ENCODE measurements at regions not wholly inside any gene's neighbourhood (a gene's known extent, or its start where the extent isn't known, plus 50 kb on each side); places are given as distances from the start of the nearest gene placed in this dataset.
"Not testable (repeated sequence)": the region's sequence is repeated elsewhere in the genome, so short reads cannot be mapped to it uniquely, and the experiment has no call there.

GRCh38 chr7:67453580-67454380 is 457.1 kb downstream of the TYW1 start:
- H3K4me3 ChIP-seq (ENCODE audit: low read length) = no peak overlapping the region
- TF ChIP-seq ZNF274 (IDR thresholded peaks at IDR 0.05; ENCODE audit: low read depth, low read length) = no peak

GRCh38 chr7:67455508-67455907 is 458.9 kb downstream of the TYW1 start:
- H3K4me3 ChIP-seq (ENCODE audit: low read length) = no peak overlapping the region
- no peak for TF ChIP-seq ZNF274 (IDR thresholded peaks at IDR 0.05; ENCODE audit: low read depth, low read length)

GRCh38 chr7:67462781-67463191 is 466.2 kb downstream of the TYW1 start:
- no peak for TF ChIP-seq ZNF274 (IDR thresholded peaks at IDR 0.05; ENCODE audit: low read depth, low read length)
- no peak overlapping the region for H3K4me3 ChIP-seq (ENCODE audit: low read length)

GRCh38 chr7:67463316-67463715 is 466.7 kb downstream of the TYW1 start:
- no peak for TF ChIP-seq ZNF274 (IDR thresholded peaks at IDR 0.05; ENCODE audit: low read depth, low read length)
- H3K4me3 ChIP-seq (ENCODE audit: low read length) = no peak overlapping the region

GRCh38 chr7:67463983-67464382 is 467.4 kb downstream of the TYW1 start:
- TF ChIP-seq ZNF274 (IDR thresholded peaks at IDR 0.05; ENCODE audit: low read depth, low read length) = no peak
- H3K4me3 ChIP-seq (ENCODE audit: low read length) = no peak overlapping the region

GRCh38 chr7:67466109-67466508 is 469.5 kb downstream of the TYW1 start:
- no peak for TF ChIP-seq ZNF274 (IDR thresholded peaks at IDR 0.05; ENCODE audit: low read depth, low read length)
- H3K4me3 ChIP-seq (ENCODE audit: low read length) = no peak overlapping the region

- TF ChIP-seq ZNF274 (IDR thresholded peaks at IDR 0.05; ENCODE audit: low read depth, low read length) = no peak
- H3K4me3 ChIP-seq (ENCODE audit: low read length) = no peak overlapping the region
Measured at GRCh38 chr7:67470256-67470751, 473.7 kb downstream of the TYW1 start.

- H3K4me3 ChIP-seq (ENCODE audit: low read length) = no peak overlapping the region
Measured at GRCh38 chr7:67475293-67475692, 478.7 kb downstream of the TYW1 start.

GRCh38 chr7:67478066-67478465 is 481.4 kb downstream of the TYW1 start:
- no peak for TF ChIP-seq ZNF274 (IDR thresholded peaks at IDR 0.05; ENCODE audit: low read depth, low read length)

More at GRCh38 chr7:67475293-67475692, 478.7 kb downstream of the TYW1 start:
- no peak for TF ChIP-seq ZNF274 (IDR thresholded peaks at IDR 0.05; ENCODE audit: low read depth, low read length)

GRCh38 chr7:67484244-67484751 is 487.7 kb downstream of the TYW1 start:
- no peak for TF ChIP-seq ZNF274 (IDR thresholded peaks at IDR 0.05; ENCODE audit: low read depth, low read length)
- no peak overlapping the region for H3K4me3 ChIP-seq (ENCODE audit: low read length)

More at GRCh38 chr7:67478066-67478465, 481.4 kb downstream of the TYW1 start:
- no peak overlapping the region for H3K4me3 ChIP-seq (ENCODE audit: low read length)

GRCh38 chr7:67486401-67486800 is 489.8 kb downstream of the TYW1 start:
- TF ChIP-seq ZNF274 (IDR thresholded peaks at IDR 0.05; ENCODE audit: low read depth, low read length) = no peak

GRCh38 chr7:67487316-67487715 is 490.7 kb downstream of the TYW1 start:
- no peak for TF ChIP-seq ZNF274 (IDR thresholded peaks at IDR 0.05; ENCODE audit: low read depth, low read length)

More at GRCh38 chr7:67486401-67486800, 489.8 kb downstream of the TYW1 start:
- no peak overlapping the region for H3K4me3 ChIP-seq (ENCODE audit: low read length)

GRCh38 chr7:67489881-67490280 is 493.2 kb downstream of the TYW1 start:
- no peak overlapping the region for H3K4me3 ChIP-seq (ENCODE audit: low read length)

More at GRCh38 chr7:67487316-67487715, 490.7 kb downstream of the TYW1 start:
- H3K4me3 ChIP-seq (ENCODE audit: low read length) = no peak overlapping the region

GRCh38 chr7:67493366-67493765 is 496.7 kb downstream of the TYW1 start:
- H3K4me3 ChIP-seq (ENCODE audit: low read length) = no peak overlapping the region
- no peak for TF ChIP-seq ZNF274 (IDR thresholded peaks at IDR 0.05; ENCODE audit: low read depth, low read length)

More at GRCh38 chr7:67489881-67490280, 493.2 kb downstream of the TYW1 start:
- TF ChIP-seq ZNF274 (IDR thresholded peaks at IDR 0.05; ENCODE audit: low read depth, low read length) = no peak

- H3K4me3 ChIP-seq (ENCODE audit: low read length) = no peak overlapping the region
- TF ChIP-seq ZNF274 (IDR thresholded peaks at IDR 0.05; ENCODE audit: low read depth, low read length) = no peak
Measured at GRCh38 chr7:67496589-67496988, 500.0 kb downstream of the TYW1 start.

GRCh38 chr7:67497914-67498313 is 501.3 kb downstream of the TYW1 start:
- not testable (repeated sequence) for H3K4me3 ChIP-seq (ENCODE audit: low read length)

Measured in GM08714 (cell line).